Keratinocyte (primary cell): ENCODE measurements at regions not wholly inside any gene's neighbourhood (a gene's known extent, or its start where the extent isn't known, plus 50 kb on each side); places are given as distances from the start of the nearest gene placed in this dataset.

ENCODE experiments used
- DNase-seq: peaks from one replicate; pipeline ENCODE4 v3.0.0-alpha.2; 2011; ENCODE audit warnings: low read depth, missing footprints, low spot score
- FAIRE-seq: peaks from 2 replicates; lab custom pipeline; 2011; peaks lifted over from hg19 to GRCh38; lab: Jason Lieb, UNC
- H2AFZ ChIP-seq: 2 replicates; pipeline ENCODE4 v1.6.0; 2012; ENCODE audit warnings: low read length, control low read depth, inconsistent platforms; ENCODE audit not compliant: control insufficient read depth
- H3K27ac ChIP-seq: 2 replicates; pipeline ENCODE4 v1.5.1; 2011; ENCODE audit warnings: low read length; ENCODE audit not compliant: control insufficient read depth, insufficient read depth
- H3K27me3 ChIP-seq: 3 replicates; pipeline ENCODE4 v1.6.0; 2011; ENCODE audit warnings: low read length; ENCODE audit not compliant: control insufficient read depth, insufficient read depth; ENCODE audit errors: extremely low read depth
- H3K36me3 ChIP-seq, 2 experiments: 2 replicates in 1 of 2; 3 replicates in 1 of 2; pipeline ENCODE4 v1.5.1; 2011; ENCODE audit warnings: low read length in 2 of 2, mild to moderate bottlenecking in 1 of 2; ENCODE audit not compliant: control insufficient read depth in 2 of 2, insufficient read depth in 2 of 2; ENCODE audit errors: extremely low read depth in 1 of 2
- H3K4me1 ChIP-seq: 3 replicates; pipeline ENCODE4 v1.5.1; 2011; ENCODE audit warnings: low read length; ENCODE audit not compliant: control insufficient read depth, insufficient read depth; ENCODE audit errors: extremely low read depth
- H3K4me2 ChIP-seq: 3 replicates; pipeline ENCODE4 v1.6.0; 2011; ENCODE audit warnings: low read depth, low read length; ENCODE audit not compliant: control insufficient read depth, insufficient read depth; ENCODE audit errors: extremely low read depth
- H3K4me3 ChIP-seq, 3 experiments: fragments of 200-600 bp in 1 of 3; sonication (generic) in 1 of 3; 2 replicates in 2 of 3; 3 replicates in 1 of 3; pipeline ENCODE4 v1.5.1; 2011 to 2016; ENCODE audit warnings: low read length in 3 of 3, mild to moderate bottlenecking in 3 of 3, control low read depth in 2 of 3, inconsistent platforms in 1 of 3, low read depth in 1 of 3, mixed read lengths in 1 of 3, mixed run types in 1 of 3, moderate library complexity in 1 of 3; ENCODE audit not compliant: control insufficient read depth in 2 of 3, insufficient read depth in 2 of 3; ENCODE audit errors: extremely low read depth in 1 of 3
- H3K79me2 ChIP-seq: 2 replicates; pipeline ENCODE4 v1.6.0; 2012; ENCODE audit warnings: low read length; ENCODE audit not compliant: control insufficient read depth, insufficient read depth
- H3K9ac ChIP-seq: 3 replicates; pipeline ENCODE4 v1.6.0; 2011; ENCODE audit warnings: low read length; ENCODE audit not compliant: control insufficient read depth, insufficient read depth; ENCODE audit errors: extremely low read depth
- H3K9me1 ChIP-seq: 3 replicates; pipeline ENCODE4 v1.6.0; 2011; ENCODE audit warnings: low read length; ENCODE audit not compliant: control insufficient read depth, insufficient read depth; ENCODE audit errors: extremely low read depth
- H3K9me3 ChIP-seq: 2 replicates; pipeline ENCODE4 v1.5.1; 2012; ENCODE audit warnings: low read depth, low read length; ENCODE audit not compliant: control insufficient read depth
- H4K20me1 ChIP-seq: 3 replicates; pipeline ENCODE4 v1.6.0; 2011; ENCODE audit warnings: low read length; ENCODE audit not compliant: control insufficient read depth, insufficient read depth; ENCODE audit errors: extremely low read depth
- EZH2 ChIP-seq: IDR thresholded peaks from one replicate; pipeline ENCODE4 v1.6.1; 2012; ENCODE audit warnings: inconsistent platforms, mild to moderate bottlenecking, low read length, moderate library complexity
- dilution Hi-C: fragments of 300-500 bp; cut with MboI; formaldehyde crosslinking; loops from one replicate; pipeline ENCODE4 v1.7.0; 2020; ENCODE audit warnings: low sequenced_read_pairs; ENCODE audit not compliant: extremely low pct_ligation_motif_present
- TF ChIP-seq, protein P1 (sequence below), 3 experiments: IDR thresholded peaks in 1 of 3; conservative IDR thresholded peaks in 1 of 3; optimal IDR thresholded peaks in 1 of 3; 2 replicates in 2 of 3; 3 replicates in 1 of 3; pipeline versions ENCODE3 to v1.5.1; 2011; ENCODE audit warnings: low read length in 3 of 3, mild to moderate bottlenecking in 3 of 3, moderate library complexity in 2 of 3, control low read depth in 1 of 3, inconsistent platforms in 1 of 3; ENCODE audit not compliant: insufficient read depth in 2 of 3; ENCODE audit errors: extremely low read depth in 1 of 3

DNA sequence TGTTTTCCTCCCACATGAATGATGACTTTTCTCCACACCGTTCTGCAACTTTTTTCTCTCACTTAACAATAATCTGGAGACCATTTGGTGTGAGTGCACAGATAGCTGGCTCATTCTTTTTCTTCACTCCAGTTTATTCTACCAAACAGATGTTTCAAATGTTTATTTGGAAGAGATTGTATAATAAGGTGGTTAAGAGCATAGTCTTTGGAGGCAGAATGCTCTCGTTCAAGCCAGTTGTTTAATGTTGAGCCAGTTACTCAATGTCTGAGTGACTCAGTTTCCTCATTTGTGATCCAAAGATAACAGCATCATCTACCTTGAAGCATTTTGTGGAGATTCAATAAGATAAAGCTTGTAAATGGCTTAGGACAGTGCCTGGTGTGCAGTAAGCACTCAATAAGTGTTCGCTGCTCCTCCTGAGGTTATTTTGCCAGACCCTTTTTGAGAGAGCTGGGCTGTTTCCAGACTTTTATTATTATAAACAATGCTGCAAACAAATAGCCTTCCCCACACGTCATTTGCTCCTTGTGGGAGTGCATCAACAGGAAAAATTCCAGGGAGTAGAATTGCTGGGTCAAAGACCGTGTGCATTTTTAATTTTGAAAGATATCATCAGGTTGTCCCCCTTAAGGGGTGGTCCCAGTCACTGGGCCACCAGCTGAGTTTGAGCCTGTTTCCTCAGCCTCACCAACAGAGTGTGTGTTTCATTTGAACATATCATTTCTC is 70.6 kb downstream of the VEGFA start:
- Histone ChIP-seq H3K27ac (no peak overlapping the region), H4K20me1 (no peaks in the 10 kb centered on the region), H3K9me1 (no peaks in the 10 kb centered on the region), H3K4me1 (no peaks in the 10 kb centered on the region), H3K79me2 (no peaks in the 10 kb centered on the region), H3K27me3 (peaks cover 6% of the 10 kb centered on the region), H3K4me3 (no peak overlapping the region), H3K36me3 (no peaks in the 10 kb centered on the region), H3K9me3 (no peaks in the 10 kb centered on the region), H3K4me2 (no peak overlapping the region), H2AFZ (no peak overlapping the region), H3K9ac (no peak overlapping the region)
- TF ChIP-seq, protein P1, sequence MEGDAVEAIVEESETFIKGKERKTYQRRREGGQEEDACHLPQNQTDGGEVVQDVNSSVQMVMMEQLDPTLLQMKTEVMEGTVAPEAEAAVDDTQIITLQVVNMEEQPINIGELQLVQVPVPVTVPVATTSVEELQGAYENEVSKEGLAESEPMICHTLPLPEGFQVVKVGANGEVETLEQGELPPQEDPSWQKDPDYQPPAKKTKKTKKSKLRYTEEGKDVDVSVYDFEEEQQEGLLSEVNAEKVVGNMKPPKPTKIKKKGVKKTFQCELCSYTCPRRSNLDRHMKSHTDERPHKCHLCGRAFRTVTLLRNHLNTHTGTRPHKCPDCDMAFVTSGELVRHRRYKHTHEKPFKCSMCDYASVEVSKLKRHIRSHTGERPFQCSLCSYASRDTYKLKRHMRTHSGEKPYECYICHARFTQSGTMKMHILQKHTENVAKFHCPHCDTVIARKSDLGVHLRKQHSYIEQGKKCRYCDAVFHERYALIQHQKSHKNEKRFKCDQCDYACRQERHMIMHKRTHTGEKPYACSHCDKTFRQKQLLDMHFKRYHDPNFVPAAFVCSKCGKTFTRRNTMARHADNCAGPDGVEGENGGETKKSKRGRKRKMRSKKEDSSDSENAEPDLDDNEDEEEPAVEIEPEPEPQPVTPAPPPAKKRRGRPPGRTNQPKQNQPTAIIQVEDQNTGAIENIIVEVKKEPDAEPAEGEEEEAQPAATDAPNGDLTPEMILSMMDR (optimal IDR thresholded peaks at IDR 0.05 in 1 of 3, IDR thresholded peaks at IDR 0.05 in 1 of 3, conservative IDR thresholded peaks at IDR 0.05 in 1 of 3; ENCODE audit: extremely low read depth in 1 of 3, insufficient read depth in 2 of 3, low read length in 3 of 3): no peak
- TF ChIP-seq EZH2: no peak
- DNase-seq: no peak
- dilution Hi-C loops: no loop called here
- no peak for FAIRE-seq

DNA sequence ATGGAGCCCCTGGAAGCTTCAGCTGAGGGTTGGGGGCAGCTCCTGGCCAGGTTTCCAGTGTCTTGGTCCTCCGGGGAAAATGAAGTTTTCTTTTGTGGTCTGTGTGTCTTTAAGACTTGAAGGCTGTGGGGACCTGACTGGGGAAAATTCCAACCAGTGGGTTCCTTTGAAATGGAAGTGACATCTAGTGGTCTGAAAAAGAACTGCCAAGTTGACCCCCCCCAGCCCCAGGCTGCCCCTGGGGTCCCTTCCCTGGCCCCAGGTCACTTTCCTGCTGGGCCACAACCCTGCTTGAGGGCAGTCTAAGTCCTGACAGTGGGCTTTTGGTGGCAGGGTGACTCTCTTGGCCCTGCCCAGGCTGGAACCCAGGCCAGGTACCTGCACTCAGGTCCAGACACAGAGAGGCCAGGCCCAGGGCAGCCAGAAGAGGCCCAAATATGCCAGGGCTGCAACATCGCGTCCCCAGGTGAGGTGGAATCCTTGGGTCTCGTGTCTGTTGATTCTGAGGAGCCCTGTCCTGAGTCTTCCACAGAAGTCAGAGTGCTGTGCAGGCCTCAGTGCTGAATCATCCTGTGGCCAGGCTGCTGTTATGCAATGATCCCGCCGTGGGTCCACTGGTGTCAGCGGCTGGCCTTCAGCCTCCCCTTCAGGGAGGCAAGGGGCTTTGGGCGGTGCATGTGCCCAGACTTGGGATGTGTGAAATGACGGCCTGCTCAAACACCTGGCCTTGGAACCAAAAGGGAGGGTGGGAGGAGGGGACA is 68.4 kb downstream of the VEGFA start:
- Histone ChIP-seq H3K4me2 (no peak overlapping the region), H2AFZ (no peak overlapping the region), H3K4me3 (no peak overlapping the region), H3K4me1 (no peaks in the 10 kb centered on the region), H3K36me3 (no peaks in the 10 kb centered on the region), H3K27ac (no peak overlapping the region), H3K79me2 (no peaks in the 10 kb centered on the region), H3K9me1 (no peaks in the 10 kb centered on the region), H4K20me1 (no peaks in the 10 kb centered on the region), H3K9ac (no peak overlapping the region), H3K27me3 (no peaks in the 10 kb centered on the region), H3K9me3 (no peaks in the 10 kb centered on the region)
- DNase-seq (no peak), FAIRE-seq (no peak)
- dilution Hi-C loops: no loop called here
- TF ChIP-seq, protein P1 (optimal IDR thresholded peaks at IDR 0.05 in 1 of 3, IDR thresholded peaks at IDR 0.05 in 1 of 3, conservative IDR thresholded peaks at IDR 0.05 in 1 of 3; ENCODE audit: extremely low read depth in 1 of 3, insufficient read depth in 2 of 3, low read length in 3 of 3): peak; percentile 32 to 57 (median 41)
- TF ChIP-seq EZH2: no peak
